GM18861 (cell line): ENCODE measurements at regions not wholly inside any gene's neighbourhood (a gene's known extent, or its start where the extent isn't known, plus 50 kb on each side); places are given as distances from the start of the nearest gene placed in this dataset.
"Not testable (repeated sequence)": the region's sequence is repeated elsewhere in the genome, so short reads cannot be mapped to it uniquely, and the experiment has no call there.

Experiments used
- ATAC-seq: cut with Tn5 transposase; IDR thresholded peaks from one replicate; pipeline ENCODE4 v1.9.1; 2021; ENCODE audit not compliant: unreplicated experiment

GRCh38 chr2:66177128-66177796, 257.7 kb upstream of the MEIS1 start:
- not testable (repeated sequence) for ATAC-seq

DNA sequence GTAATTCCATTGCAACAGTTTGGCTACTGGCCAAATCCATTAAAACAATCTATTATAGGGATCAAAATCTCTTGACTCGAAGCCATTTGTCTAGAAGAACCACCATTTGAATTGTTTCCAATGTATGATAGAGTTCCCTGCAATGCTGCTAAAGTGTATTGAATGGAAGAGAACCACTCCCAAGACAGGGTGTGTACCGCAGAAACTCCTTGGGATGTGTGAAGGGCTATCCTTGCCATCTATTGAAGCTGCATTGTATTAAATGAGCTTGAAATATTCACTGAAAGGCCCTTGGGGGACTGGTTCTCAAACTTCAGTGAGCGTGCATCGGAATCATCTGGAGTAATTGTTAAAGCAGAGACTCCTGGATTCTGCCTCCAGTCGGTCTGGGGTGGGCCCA, 260.4 kb upstream of the MEIS1 start:
- no peak for ATAC-seq

GRCh38 chr2:66173645-66174044, 261.3 kb upstream of the MEIS1 start:
- ATAC-seq: no peak

DNA sequence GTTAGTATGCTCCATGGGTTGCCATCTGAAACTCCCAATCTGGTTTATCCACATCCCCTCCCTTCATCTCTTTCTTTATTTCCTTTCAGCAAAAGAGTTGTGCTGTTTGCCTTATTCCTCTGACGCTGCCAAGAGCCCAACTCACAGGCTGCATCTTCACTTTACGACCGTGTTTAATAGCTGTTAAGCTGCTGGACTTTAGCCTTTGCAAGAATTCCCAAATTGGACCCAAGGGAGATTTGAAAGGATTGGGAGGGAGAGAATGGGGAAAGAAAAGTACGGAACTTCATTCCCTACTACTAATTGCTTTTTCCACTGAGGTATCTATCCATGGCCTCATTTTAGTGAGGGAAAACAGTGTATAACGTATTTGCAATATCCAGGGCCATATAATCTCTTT, 263.4 kb upstream of the MEIS1 start:
- ATAC-seq: no peak

DNA sequence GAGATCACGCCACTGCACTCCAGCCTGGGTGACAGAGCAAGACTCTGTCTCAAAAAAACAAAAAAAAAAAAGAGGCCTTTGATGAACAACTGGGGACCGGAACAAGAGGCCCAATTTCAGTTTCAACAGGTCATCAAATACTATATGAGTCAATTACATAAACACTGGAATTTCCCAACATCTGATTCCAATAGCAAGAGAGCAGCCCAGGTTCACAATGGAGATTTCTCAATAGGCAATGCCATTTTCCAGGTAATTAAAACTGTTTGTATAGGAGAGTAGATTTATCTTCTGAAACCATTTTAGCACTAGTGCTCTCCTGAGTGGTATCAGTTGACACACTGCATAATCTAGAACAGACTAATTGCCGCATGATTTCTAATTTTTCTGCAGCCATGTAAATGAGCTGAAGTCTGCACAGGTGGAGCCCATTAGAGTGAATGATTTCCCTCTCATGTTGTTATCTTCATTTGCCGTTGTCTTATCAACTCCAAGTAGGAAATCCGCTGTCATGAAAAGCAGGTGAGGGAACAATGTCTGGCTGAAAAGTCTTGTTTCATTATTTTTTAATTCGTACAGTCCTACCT, 264.1 kb upstream of the MEIS1 start:
- ATAC-seq: no peak

DNA sequence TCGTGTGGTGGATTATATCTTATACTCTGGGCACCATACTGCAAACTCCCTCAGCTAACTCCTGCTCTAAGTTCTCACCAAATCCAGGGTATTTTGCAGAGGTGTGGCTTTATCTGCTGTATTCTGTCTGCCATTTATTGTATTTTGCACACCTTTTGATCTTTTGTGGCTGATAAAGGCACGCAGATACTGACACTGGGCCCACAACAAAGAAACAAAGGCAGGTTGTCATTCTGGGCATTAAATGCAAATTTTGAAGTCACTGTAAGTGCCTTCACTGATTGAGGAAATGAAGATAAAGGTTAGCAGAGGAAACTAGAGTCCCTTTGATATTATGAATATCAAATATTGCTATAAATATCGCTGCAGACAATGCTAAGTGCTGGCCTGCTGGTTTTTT, 265.8 kb upstream of the MEIS1 start:
- ATAC-seq: no peak

GRCh38 chr2:66164470-66164869, 270.5 kb upstream of the MEIS1 start:
- no peak for ATAC-seq

DNA sequence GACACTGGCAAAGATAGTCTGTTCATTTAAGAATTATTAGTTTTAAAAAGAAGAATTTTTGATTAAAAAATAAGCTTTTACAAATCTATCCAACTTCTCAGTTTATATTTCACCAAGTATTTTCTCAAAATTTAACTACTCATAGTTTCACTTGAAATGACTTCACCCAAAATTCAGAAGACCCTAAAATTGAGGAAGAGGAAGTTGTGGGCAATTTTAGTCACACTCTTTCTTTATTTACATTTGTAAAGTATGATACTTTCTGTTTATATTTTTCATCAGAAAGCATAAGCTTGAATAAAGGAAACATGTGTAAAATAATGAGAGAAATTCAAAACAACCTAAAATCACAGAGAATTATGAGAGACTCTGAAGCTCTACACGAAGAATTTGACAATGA, 278.8 kb upstream of the MEIS1 start:
- ATAC-seq: no peak

GRCh38 chr2:66153941-66154340, 281.0 kb upstream of the MEIS1 start:
- ATAC-seq: no peak

DNA sequence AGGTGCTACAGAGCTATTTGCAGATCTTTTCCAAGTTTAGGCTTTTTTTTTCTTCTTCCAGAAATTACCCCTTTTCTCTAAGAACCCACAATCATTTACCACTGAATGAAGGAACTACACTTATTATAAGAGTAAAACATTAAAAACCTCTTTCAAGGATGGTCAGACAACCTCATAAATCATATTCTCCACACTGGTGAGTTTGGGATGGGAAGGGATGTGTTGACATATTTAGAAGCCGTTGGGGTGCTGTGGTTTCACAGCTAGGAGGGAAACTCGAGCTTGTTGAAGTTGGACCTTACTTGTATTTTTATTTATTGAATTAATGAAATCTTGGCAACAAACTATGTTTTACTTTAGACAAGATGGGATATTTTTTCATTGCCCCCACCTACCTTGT, 289.4 kb upstream of the MEIS1 start:
- ATAC-seq: no peak

DNA sequence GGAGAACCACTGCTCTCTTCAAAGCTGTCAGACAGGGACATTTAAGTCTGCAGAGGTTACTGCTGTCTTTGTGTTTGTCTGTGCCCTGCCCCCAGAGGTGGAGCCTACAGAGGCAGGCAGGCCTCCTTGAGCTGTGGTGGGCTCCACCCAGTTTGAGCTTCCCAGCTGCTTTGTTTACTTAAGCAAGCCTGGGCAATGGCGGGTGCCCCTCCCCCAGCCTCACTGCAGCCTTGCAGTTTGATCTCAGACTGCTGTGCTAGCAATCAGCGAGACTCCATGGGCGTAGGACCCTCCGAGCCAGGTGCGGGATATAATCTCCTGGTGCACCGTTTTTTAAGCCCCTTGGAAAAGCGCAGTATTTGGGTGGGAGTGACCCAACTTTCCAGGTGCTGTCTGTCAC, 290.6 kb upstream of the MEIS1 start:
- not testable (repeated sequence) for ATAC-seq

DNA sequence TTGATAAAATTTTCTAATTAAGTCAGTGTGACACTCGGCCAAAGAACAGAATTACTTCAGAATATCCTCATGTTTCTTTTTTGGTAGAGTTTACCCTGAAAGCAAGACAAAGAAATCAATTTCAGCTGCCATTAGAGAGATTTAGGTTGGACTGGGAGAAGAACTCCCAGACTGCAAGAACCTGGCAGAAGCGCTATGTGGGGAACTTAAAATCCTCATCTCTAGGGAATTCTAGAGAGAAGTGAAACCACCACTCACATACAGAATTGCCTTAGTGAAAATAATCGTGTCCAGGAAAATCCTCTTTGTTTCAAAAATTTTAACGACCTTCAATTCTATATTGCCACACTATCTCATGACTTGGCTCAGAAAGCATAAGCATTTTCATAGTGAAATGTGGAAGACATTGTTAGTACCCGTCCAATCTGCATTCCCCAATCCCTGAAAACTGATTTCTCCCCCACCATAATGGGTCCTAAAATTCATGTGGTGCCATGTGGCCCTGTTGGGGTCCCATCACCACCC, 297.3 kb upstream of the MEIS1 start:
- ATAC-seq: no peak

DNA sequence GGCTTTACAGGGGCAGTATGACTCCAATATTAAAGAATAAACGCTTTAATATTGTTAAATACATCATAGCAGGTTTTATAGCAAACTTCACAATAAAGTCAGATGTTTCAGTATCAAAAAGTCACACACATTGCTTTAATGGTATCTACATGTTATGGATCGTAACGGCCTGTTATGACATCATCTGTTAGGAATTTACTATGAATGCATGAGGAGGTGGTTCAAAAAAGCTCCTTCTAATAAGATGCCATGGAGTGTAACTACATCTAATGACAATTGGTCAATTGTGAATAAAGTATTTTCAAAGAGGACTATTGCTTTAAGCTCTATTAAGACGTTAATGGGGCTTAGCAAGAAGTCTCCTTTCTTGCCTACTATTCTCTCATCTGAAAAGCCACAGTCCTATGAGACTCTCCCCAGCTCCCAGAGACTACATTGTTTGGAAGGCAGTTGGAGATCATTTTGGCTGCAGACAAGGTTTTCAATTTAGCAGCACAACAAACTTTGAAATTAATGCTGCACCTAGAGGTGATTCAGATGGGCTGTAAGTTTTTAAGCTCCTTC, 300.7 kb upstream of the MEIS1 start:
- no peak for ATAC-seq

DNA sequence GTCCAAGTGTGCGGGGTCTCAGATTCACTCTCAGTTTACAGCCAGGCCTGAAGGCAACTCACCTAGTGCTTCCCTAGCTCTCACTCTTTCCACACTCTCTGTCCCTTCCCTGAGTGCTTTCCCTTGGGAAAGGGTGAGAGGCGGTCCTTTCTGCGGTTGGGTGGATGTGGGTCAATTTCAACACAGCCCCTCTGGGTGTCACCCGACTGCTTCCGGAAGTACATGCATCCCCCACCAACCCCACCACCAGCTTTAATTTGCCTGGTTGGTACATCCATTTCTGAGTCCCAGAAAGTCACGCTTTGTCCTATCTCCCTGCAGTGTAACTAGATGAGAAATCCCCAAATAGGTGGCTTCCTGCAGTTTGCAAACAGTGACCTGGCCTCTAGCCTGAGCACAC, 307.3 kb upstream of the MEIS1 start:
- no peak for ATAC-seq

GRCh38 chr2:66127061-66127460, 307.9 kb upstream of the MEIS1 start:
- ATAC-seq: no peak

DNA sequence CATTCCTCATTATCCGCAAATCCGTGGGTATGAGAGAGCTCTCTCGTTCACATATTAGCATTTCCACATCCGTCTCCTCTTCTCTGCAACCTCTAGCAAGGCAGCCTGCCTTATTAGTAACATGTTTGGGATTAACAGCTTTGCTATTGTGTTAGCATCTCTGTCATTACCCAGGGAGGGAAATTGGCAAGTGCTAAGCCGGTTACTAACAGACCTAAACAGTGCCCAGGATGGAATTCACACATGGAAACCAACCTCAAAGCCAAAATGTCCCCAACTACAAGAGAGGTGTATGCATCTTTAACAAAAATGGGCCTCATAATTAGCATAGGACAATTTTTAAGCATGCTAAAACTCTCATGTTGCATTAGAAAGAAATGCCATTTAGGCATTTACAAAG, 309.0 kb upstream of the MEIS1 start:
- no peak for ATAC-seq

- ATAC-seq: no peak
Observed at GRCh38 chr2:66122516-66122915, 312.4 kb upstream of the MEIS1 start.

DNA sequence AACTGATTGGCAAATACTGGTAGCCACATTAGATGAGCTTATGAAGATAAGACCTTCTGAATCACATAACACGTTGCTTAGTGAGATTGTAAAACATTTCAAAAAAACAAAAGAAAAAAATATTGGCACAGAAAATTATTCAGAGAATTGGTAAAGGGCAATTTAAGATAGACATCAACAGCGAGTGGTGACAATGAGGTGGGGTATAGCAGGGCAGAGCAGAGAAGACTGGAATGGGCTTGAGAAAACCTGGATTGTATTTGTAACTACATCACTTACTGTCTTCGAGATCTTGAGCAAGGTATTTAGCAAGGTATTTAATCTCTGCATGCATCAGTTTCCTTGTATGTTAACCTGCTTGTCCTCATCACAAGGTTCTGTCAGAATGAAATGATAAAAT, 313.0 kb upstream of the MEIS1 start:
- no peak for ATAC-seq

GRCh38 chr2:66113988-66114625, 320.8 kb upstream of the MEIS1 start:
- ATAC-seq: no peak

DNA sequence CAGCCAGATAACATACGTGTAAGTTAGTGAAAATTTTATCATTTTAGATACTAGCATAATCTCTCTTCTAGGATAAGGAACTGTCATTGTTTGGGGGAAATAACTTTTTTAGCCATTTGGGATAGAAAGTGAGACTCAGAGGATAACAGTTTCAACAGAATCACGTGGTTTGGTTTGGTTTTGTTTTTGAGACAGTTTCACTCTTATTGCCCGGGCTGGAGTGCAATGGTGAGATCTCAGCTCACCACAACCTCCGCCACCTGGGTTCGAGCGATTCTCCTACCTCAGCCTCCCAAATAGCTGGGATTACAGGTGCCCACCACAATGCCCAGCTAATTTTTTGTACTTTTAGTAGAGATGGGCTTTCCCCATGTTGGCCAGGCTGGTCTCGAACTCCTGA, 323.2 kb upstream of the MEIS1 start:
- ATAC-seq: no peak

- no peak for ATAC-seq
Observed at GRCh38 chr2:66110608-66111007, 324.3 kb upstream of the MEIS1 start.

DNA sequence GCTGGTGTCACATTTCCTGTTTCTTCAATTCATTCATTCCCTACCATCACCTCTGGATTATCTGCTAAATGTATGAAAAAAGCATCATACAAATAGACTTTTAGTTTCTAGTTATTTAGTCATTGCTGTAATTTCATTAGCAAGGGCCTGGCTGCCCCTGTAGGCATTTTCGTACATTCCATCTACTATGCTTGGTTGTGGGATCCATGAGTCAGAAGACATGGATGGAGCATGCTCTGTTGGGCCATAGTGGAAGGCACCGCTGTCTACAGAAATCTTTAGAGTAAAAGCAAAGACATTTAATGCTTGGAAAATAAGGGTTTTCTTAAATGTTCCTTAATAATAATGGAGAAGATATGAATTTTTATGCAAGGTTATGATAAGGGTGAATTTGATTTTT, 324.8 kb upstream of the MEIS1 start:
- no peak for ATAC-seq
